B cell (primary cell): ENCODE measurements at regions not wholly inside any gene's neighbourhood (a gene's known extent, or its start where the extent isn't known, plus 50 kb on each side); places are given as distances from the start of the nearest gene placed in this dataset.

Experiments used
- ATAC-seq: fragments of 200-7000 bp; cut with Tn5 transposase; one replicate; pipeline ENCODE4 v1.10.0; 2021; ENCODE audit warnings: low read depth, mild to moderate bottlenecking, moderate number of reproducible peaks, moderate library complexity
- CTCF ChIA-PET: fragments of 350-600 bp; sonication (Branson Sonifier 250); formaldehyde crosslinking; loops from one replicate; lab custom pipeline; 2021; ENCODE audit warnings: antibody characterized with exemption, inconsistent platforms; lab: Charles Lee
- POLR2A ChIA-PET: fragments of 350-600 bp; sonication (Branson Sonifier 250); formaldehyde crosslinking; loops from one replicate; lab custom pipeline; 2021; ENCODE audit warnings: antibody characterized with exemption; lab: Charles Lee
- DNase-seq: peaks from one replicate; pipeline ENCODE4 v3.0.0; 2013
- H2AFZ ChIP-seq: 2 replicates; pipeline ENCODE4 v1.6.1; 2012; ENCODE audit warnings: mild to moderate bottlenecking, low read depth, low read length; ENCODE audit not compliant: insufficient read depth, poor library complexity, severe bottlenecking
- H3K27ac ChIP-seq, 2 donors: 1 replicate in 1 of 2; 2 replicates in 1 of 2; pipeline ENCODE4 v1.5.1; 2012 to 2013; ENCODE audit warnings: low read length in 2 of 2, mild to moderate bottlenecking in 2 of 2, moderate library complexity in 1 of 2
- H3K27me3 ChIP-seq, 4 experiments: fragments of 200-600 bp in 1 of 4; sonication (generic) in 1 of 4; replicated peaks in 1 of 4; 1 replicate in 2 of 4; 2 replicates in 2 of 4; pipeline versions ENCODE4 v1.6.1 to v1.7.0; 2013 to 2016; ENCODE audit warnings: low read length in 3 of 4, mild to moderate bottlenecking in 2 of 4, mixed read lengths in 1 of 4, moderate library complexity in 1 of 4; ENCODE audit not compliant: insufficient read depth in 4 of 4, control insufficient read depth in 3 of 4; ENCODE audit errors: control extremely low read depth in 1 of 4
- H3K36me3 ChIP-seq, 2 experiments: replicated peaks in 1 of 2; 1 replicate in 1 of 2; 2 replicates in 1 of 2; pipeline versions ENCODE4 v1.6.1 to v1.7.1; 2013; ENCODE audit warnings: low read length in 1 of 2; ENCODE audit not compliant: insufficient read depth in 2 of 2, control insufficient read depth in 1 of 2; ENCODE audit errors: control extremely low read depth in 1 of 2, extremely low read depth in 1 of 2
- H3K4me1 ChIP-seq, 2 donors: fragments of 200-600 bp in 1 of 2; sonication (generic) in 1 of 2; 1 replicate in 1 of 2; 2 replicates in 1 of 2; pipeline versions ENCODE4 v1.5.1 to v1.6.1; 2013 to 2017; ENCODE audit warnings: low read length in 2 of 2; ENCODE audit not compliant: control insufficient read depth in 2 of 2, insufficient read depth in 2 of 2
- H3K4me2 ChIP-seq: replicated peaks from 2 replicates; pipeline ENCODE3; 2012; ENCODE audit warnings: mild to moderate bottlenecking, low read depth, low read length; ENCODE audit not compliant: poor library complexity, severe bottlenecking
- H3K4me3 ChIP-seq, 5 experiments: fragments of 200-600 bp in 1 of 5; sonication (generic) in 1 of 5; 1 replicate in 3 of 5; 2 replicates in 2 of 5; pipeline versions ENCODE4 v1.5.1 to v1.7.0; 2011 to 2016; ENCODE audit warnings: low read length in 4 of 5, mild to moderate bottlenecking in 4 of 5, low read depth in 2 of 5, control low read depth in 1 of 5, moderate library complexity in 1 of 5; ENCODE audit not compliant: insufficient read depth in 1 of 5; ENCODE audit errors: control extremely low read depth in 1 of 5, extremely low read depth in 1 of 5
- H3K79me2 ChIP-seq: fragments of 200-600 bp; sonication (generic); one replicate; pipeline ENCODE4 v1.6.0; 2016; ENCODE audit warnings: low read length; ENCODE audit not compliant: control insufficient read depth, insufficient read depth
- H3K9ac ChIP-seq: fragments of 200-600 bp; sonication (generic); 2 replicates; pipeline ENCODE4 v1.6.1; 2017; ENCODE audit warnings: mild to moderate bottlenecking, low read length, moderate library complexity
- H3K9me3 ChIP-seq, 3 donors: one replicate each; pipeline versions ENCODE4 v1.6.1 to v1.7.1; 2013; ENCODE audit warnings: low read length in 2 of 3; ENCODE audit not compliant: control insufficient read depth in 2 of 3, insufficient read depth in 1 of 3; ENCODE audit errors: control extremely low read depth in 1 of 3
- H4K20me1 ChIP-seq: 2 replicates; pipeline ENCODE4 v1.6.0; 2012; ENCODE audit warnings: mild to moderate bottlenecking, low read length; ENCODE audit not compliant: insufficient read depth, control insufficient read depth, poor library complexity, severe bottlenecking
- H3K27ac Mint-ChIP-seq: one replicate; pipeline ENCODE4 v1.8.0; 2021; ENCODE audit warnings: mixed read lengths
- H3K27me3 Mint-ChIP-seq: one replicate; pipeline ENCODE4 v1.8.0; 2021; ENCODE audit warnings: mixed read lengths
- H3K4me1 Mint-ChIP-seq: one replicate; pipeline ENCODE4 v1.8.0; 2021; ENCODE audit warnings: mixed read lengths
- H3K4me3 Mint-ChIP-seq: one replicate; pipeline ENCODE4 v1.8.0; 2021; ENCODE audit warnings: mixed read lengths
- H3K9me3 Mint-ChIP-seq: one replicate; pipeline ENCODE4 v1.8.0; 2022; ENCODE audit warnings: mixed read lengths; ENCODE audit not compliant: insufficient read depth
- EZH2 ChIP-seq: IDR thresholded peaks from 2 replicates; pipeline ENCODE4 v1.6.1; 2012; ENCODE audit warnings: borderline replicate concordance, low read depth, mild to moderate bottlenecking, moderate library complexity, low read length; ENCODE audit not compliant: insufficient read depth, poor library complexity, severe bottlenecking
- WGBS: methylation state at CpG from one replicate; pipeline ENCODE4 v1.1.5; 2013; ENCODE audit warnings: missing lambda C conversion rate; ENCODE audit not compliant: insufficient coverage; 5-methylcytosine and 5-hydroxymethylcytosine counted together
- intact Hi-C: fragments of 100-400 bp; cut with micrococcal nuclease; formaldehyde crosslinking; loops from one replicate; pipeline ENCODE4 v1.10.0; 2022
- TF ChIP-seq, protein P1 (sequence below): fragments of 200-600 bp; IDR thresholded peaks from one replicate; pipeline ENCODE4 v1.8.0; 2022; ENCODE audit warnings: antibody characterized with exemption, mild to moderate bottlenecking

DNA sequence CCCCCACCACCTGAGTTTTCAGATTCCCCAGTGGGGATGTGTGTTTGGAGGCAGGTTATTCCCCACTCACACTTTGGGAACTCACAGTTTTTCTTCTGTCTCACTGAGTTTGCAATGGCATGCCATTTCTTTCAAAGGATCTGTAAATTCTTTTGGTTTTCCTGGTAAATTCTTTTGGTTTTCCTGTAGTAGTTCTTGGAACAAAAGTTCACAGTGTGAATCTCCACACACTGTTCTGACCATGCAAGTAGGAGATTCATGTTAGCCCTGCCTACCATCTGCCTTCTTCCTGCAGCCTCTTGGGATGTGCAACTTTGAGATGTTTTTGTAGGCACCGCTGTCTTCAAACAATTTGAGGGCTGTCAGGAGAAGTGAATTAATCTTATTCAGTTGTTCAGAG is 165.6 kb upstream of the OGFRL1 start:
- no peaks in the 10 kb centered on the region for H3K79me2 ChIP-seq
- no peaks in the 10 kb centered on the region for H4K20me1 ChIP-seq
- CTCF ChIA-PET: no interaction called here
- POLR2A ChIA-PET: no interaction called here
- intact Hi-C loops: no loop called here
- peaks cover 4% of the 10 kb centered on the region for H3K27me3 Mint-ChIP-seq
- H3K27ac Mint-ChIP-seq: no peak overlapping the region
- no peak for DNase-seq
- H3K4me1 ChIP-seq: peaks cover 4 to 6% of the 10 kb centered on the region in 2 donors
- no peak for ATAC-seq
- H3K36me3 ChIP-seq: no peaks in the 10 kb centered on the region
- H3K9me3 ChIP-seq: peaks cover 3 to 11% (median 3%) of the 10 kb centered on the region in 3 donors
- no peak overlapping the region for H2AFZ ChIP-seq
- no peak overlapping the region for H3K9ac ChIP-seq
- peaks cover 20% of the 10 kb centered on the region for H3K4me1 Mint-ChIP-seq
- no peak overlapping the region for H3K4me3 ChIP-seq
- WGBS: no CpG with 5 or more reads among the region's 1 CpG
- H3K27me3 ChIP-seq: no peaks in the 10 kb centered on the region
- no peak overlapping the region for H3K4me3 Mint-ChIP-seq
- no peak overlapping the region for H3K27ac ChIP-seq
- no peak for TF ChIP-seq EZH2
- TF ChIP-seq, protein P1, sequence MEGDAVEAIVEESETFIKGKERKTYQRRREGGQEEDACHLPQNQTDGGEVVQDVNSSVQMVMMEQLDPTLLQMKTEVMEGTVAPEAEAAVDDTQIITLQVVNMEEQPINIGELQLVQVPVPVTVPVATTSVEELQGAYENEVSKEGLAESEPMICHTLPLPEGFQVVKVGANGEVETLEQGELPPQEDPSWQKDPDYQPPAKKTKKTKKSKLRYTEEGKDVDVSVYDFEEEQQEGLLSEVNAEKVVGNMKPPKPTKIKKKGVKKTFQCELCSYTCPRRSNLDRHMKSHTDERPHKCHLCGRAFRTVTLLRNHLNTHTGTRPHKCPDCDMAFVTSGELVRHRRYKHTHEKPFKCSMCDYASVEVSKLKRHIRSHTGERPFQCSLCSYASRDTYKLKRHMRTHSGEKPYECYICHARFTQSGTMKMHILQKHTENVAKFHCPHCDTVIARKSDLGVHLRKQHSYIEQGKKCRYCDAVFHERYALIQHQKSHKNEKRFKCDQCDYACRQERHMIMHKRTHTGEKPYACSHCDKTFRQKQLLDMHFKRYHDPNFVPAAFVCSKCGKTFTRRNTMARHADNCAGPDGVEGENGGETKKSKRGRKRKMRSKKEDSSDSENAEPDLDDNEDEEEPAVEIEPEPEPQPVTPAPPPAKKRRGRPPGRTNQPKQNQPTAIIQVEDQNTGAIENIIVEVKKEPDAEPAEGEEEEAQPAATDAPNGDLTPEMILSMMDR: no peak
- H3K4me2 ChIP-seq: no peak overlapping the region
- peaks cover 21% of the 10 kb centered on the region for H3K9me3 Mint-ChIP-seq

DNA sequence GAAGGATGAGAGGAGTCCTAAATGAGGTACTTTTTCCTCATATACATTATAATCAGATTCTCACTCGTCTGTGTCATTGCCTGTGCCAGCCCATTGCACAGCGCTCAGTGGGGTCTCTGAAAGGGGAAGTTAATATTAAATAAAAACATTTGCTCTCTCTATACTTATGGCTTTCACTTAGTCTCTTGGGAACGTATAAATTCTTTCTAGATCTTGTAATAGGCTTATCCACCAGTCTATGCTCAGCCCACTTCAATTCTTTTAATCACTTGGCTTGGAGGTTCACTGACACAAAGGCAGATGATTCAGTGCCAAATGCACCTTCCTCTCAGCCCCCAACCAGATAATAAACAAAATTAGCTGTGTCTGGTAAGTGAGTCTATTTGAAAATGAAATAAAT is 164.3 kb upstream of the OGFRL1 start:
- H3K27me3 ChIP-seq: no peaks in the 10 kb centered on the region

More for the DNA sequence above, 164.3 kb upstream of the OGFRL1 start:
- ChIA-PET POLR2A (no interaction called here), CTCF (no interaction called here)
- H3K4me1 ChIP-seq: peaks cover 4 to 6% of the 10 kb centered on the region in 2 donors
- Mint-ChIP-seq H3K27me3 (peaks cover 4% of the 10 kb centered on the region), H3K9me3 (peaks cover 15% of the 10 kb centered on the region), H3K4me1 (peaks cover 20% of the 10 kb centered on the region), H3K4me3 (no peak overlapping the region), H3K27ac (no peak overlapping the region)
- no peak for TF ChIP-seq EZH2
- TF ChIP-seq, protein P1: no peak
- H3K4me2 ChIP-seq: peak overlapping the region; percentile 31
- no peaks in the 10 kb centered on the region for H3K36me3 ChIP-seq
- H3K4me3 ChIP-seq: no peak overlapping the region
- ATAC-seq: peak; percentile 77
- no peak overlapping the region for H2AFZ ChIP-seq
- DNase-seq: peak; percentile 15
- intact Hi-C loops: no loop called here
- 0% methylated on average over 1 of the region's 3 CpGs for WGBS
- H4K20me1 ChIP-seq: no peaks in the 10 kb centered on the region
- no peak overlapping the region for H3K27ac ChIP-seq
- no peak overlapping the region for H3K9ac ChIP-seq
- H3K9me3 ChIP-seq: peaks cover 3 to 11% (median 3%) of the 10 kb centered on the region in 3 donors
- no peaks in the 10 kb centered on the region for H3K79me2 ChIP-seq
